Endodermal cell (in vitro differentiated cells): ENCODE measurements at regions not wholly inside any gene's neighbourhood (a gene's known extent, or its start where the extent isn't known, plus 50 kb on each side); places are given as distances from the start of the nearest gene placed in this dataset.

Experiments
- DNase-seq: peaks from one replicate; pipeline ENCODE4 v3.0.0-alpha.2; 2017
- H3K27ac ChIP-seq: 2 replicates; pipeline ENCODE4 v1.5.1; 2013; ENCODE audit warnings: mild to moderate bottlenecking, low read depth, low read length, moderate library complexity
- H3K27me3 ChIP-seq: 2 replicates; pipeline ENCODE4 v1.6.1; 2013; ENCODE audit warnings: mild to moderate bottlenecking, low read length, moderate library complexity; ENCODE audit not compliant: insufficient read depth, control insufficient read depth, poor library complexity, severe bottlenecking
- H3K36me3 ChIP-seq: 2 replicates; pipeline ENCODE4 v1.7.0; 2013; ENCODE audit warnings: mild to moderate bottlenecking, low read length, moderate library complexity; ENCODE audit not compliant: control insufficient read depth, insufficient read depth
- H3K4me1 ChIP-seq: one replicate; pipeline ENCODE4 v1.7.0; 2013; ENCODE audit warnings: low read length; ENCODE audit not compliant: control insufficient read depth, insufficient read depth
- H3K4me3 ChIP-seq: 2 replicates; pipeline ENCODE4 v1.5.1; 2013; ENCODE audit warnings: mild to moderate bottlenecking, low read length, moderate library complexity
- H3K9ac ChIP-seq: 2 replicates; pipeline ENCODE4 v1.6.1; 2013; ENCODE audit warnings: mild to moderate bottlenecking, low read length, moderate library complexity; ENCODE audit not compliant: poor library complexity, severe bottlenecking; ENCODE audit errors: extremely low read depth
- H3K9me3 ChIP-seq: 2 replicates; pipeline ENCODE4 v1.6.1; 2013; ENCODE audit warnings: mild to moderate bottlenecking, low read length, moderate library complexity; ENCODE audit not compliant: control insufficient read depth
- H3K27ac Mint-ChIP-seq: 2 replicates; pipeline ENCODE4 v1.8.0; 2020; ENCODE audit warnings: mixed read lengths
- H3K27me3 Mint-ChIP-seq: 2 replicates; pipeline ENCODE4 v1.8.0; 2021; ENCODE audit warnings: mild to moderate bottlenecking, mixed read lengths; ENCODE audit not compliant: insufficient read depth
- H3K36me3 Mint-ChIP-seq: 2 replicates; pipeline ENCODE4 v1.8.0; 2020; ENCODE audit warnings: low read depth, mixed read lengths
- H3K4me1 Mint-ChIP-seq: 2 replicates; pipeline ENCODE4 v1.8.0; 2020; ENCODE audit warnings: mixed read lengths
- H3K4me3 Mint-ChIP-seq: 2 replicates; pipeline ENCODE4 v1.8.0; 2020; ENCODE audit warnings: mild to moderate bottlenecking, moderate library complexity, mixed read lengths
- H3K9me3 Mint-ChIP-seq: 2 replicates; pipeline ENCODE4 v1.8.0; 2020; ENCODE audit warnings: mild to moderate bottlenecking, mixed read lengths
- WGBS, 2 experiments: methylation state at CpG; one replicate each; pipeline versions ENCODE4 v1.1.5 to v1.1.7; 2013; ENCODE audit warnings: missing lambda C conversion rate in 2 of 2, mixed read lengths in 1 of 2; ENCODE audit not compliant: insufficient coverage in 1 of 2, insufficient read length in 1 of 2; 5-methylcytosine and 5-hydroxymethylcytosine counted together
- TF ChIP-seq, protein P1 (sequence below): fragments of 200-600 bp; sonication (generic); conservative IDR thresholded peaks from 2 replicates; pipeline ENCODE4 v1.5.0; 2021; ENCODE audit warnings: antibody characterized with exemption, mild to moderate bottlenecking

DNA sequence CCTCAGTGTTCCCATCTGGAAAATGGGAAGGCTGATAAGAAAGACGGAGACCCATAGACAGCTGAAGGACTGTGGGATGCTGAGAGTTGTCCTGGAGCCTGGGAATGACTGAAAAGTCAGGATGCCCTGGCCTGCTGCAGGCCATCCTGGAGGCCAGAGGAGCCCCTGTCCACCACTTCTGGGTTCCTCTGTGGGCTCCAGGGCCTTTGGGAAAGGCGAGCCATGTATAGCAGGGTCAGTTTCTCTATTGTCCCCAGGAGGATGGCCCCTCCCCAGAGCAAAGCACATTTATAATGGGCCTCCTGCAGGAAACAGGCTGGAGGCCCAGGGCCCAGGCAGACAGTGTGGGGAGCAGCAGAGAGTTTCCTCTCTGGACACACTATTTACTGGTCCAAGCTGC lies 471.4 kb upstream of the MGMT start:
- Histone ChIP-seq H3K9me3 (no peaks in the 10 kb centered on the region), H3K27me3 (no peaks in the 10 kb centered on the region), H3K36me3 (no peaks in the 10 kb centered on the region), H3K4me1 (no peaks in the 10 kb centered on the region), H3K4me3 (no peak overlapping the region), H3K27ac (no peak overlapping the region), H3K9ac (no peak overlapping the region)
- WGBS, 2 experiments = 90% methylated on average over 2 of the region's 2 CpGs; no CpG with 5 or more reads in 1 of the 2 experiments
- Mint-ChIP-seq H3K9me3 (no peaks in the 10 kb centered on the region), H3K4me3 (no peak overlapping the region), H3K36me3 (no peaks in the 10 kb centered on the region), H3K27ac (no peak overlapping the region), H3K27me3 (no peaks in the 10 kb centered on the region), H3K4me1 (no peaks in the 10 kb centered on the region)
- TF ChIP-seq, protein P1, sequence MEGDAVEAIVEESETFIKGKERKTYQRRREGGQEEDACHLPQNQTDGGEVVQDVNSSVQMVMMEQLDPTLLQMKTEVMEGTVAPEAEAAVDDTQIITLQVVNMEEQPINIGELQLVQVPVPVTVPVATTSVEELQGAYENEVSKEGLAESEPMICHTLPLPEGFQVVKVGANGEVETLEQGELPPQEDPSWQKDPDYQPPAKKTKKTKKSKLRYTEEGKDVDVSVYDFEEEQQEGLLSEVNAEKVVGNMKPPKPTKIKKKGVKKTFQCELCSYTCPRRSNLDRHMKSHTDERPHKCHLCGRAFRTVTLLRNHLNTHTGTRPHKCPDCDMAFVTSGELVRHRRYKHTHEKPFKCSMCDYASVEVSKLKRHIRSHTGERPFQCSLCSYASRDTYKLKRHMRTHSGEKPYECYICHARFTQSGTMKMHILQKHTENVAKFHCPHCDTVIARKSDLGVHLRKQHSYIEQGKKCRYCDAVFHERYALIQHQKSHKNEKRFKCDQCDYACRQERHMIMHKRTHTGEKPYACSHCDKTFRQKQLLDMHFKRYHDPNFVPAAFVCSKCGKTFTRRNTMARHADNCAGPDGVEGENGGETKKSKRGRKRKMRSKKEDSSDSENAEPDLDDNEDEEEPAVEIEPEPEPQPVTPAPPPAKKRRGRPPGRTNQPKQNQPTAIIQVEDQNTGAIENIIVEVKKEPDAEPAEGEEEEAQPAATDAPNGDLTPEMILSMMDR = no peak
- DNase-seq = no peak

- no peak overlapping the region for H3K4me3 Mint-ChIP-seq
- no peaks in the 10 kb centered on the region for H3K36me3 Mint-ChIP-seq
- H3K27ac Mint-ChIP-seq = no peak overlapping the region
- Histone ChIP-seq H3K4me1 (no peaks in the 10 kb centered on the region), H3K4me3 (no peak overlapping the region), H3K36me3 (no peaks in the 10 kb centered on the region), H3K9me3 (no peaks in the 10 kb centered on the region), H3K27me3 (no peaks in the 10 kb centered on the region), H3K9ac (no peak overlapping the region), H3K27ac (no peak overlapping the region)
- DNase-seq = no peak
- H3K27me3 Mint-ChIP-seq = no peaks in the 10 kb centered on the region
- 86 to 95% methylated on average over 4 to 8 of the region's 8 CpGs for WGBS, 2 experiments
- no peaks in the 10 kb centered on the region for H3K9me3 Mint-ChIP-seq
- H3K4me1 Mint-ChIP-seq = no peaks in the 10 kb centered on the region
- TF ChIP-seq, protein P1 = no peak
Measured at GRCh38 chr10:128996092-128996491, 470.9 kb upstream of the MGMT start.

- Mint-ChIP-seq H3K27ac (no peak overlapping the region), H3K4me1 (no peaks in the 10 kb centered on the region), H3K36me3 (no peaks in the 10 kb centered on the region), H3K4me3 (no peak overlapping the region), H3K27me3 (no peaks in the 10 kb centered on the region), H3K9me3 (no peaks in the 10 kb centered on the region)
- Histone ChIP-seq H3K4me1 (no peaks in the 10 kb centered on the region), H3K9ac (no peak overlapping the region), H3K9me3 (no peaks in the 10 kb centered on the region), H3K4me3 (no peak overlapping the region), H3K27ac (no peak overlapping the region), H3K36me3 (no peaks in the 10 kb centered on the region), H3K27me3 (no peaks in the 10 kb centered on the region)
- WGBS, 2 experiments = 93 to 98% methylated on average over 6 to 8 of the region's 10 CpGs
- no peak for DNase-seq
- TF ChIP-seq, protein P1 = no peak
Measured at GRCh38 chr10:128998101-128998805, 468.8 kb upstream of the MGMT start.
